PC-9 (cell line): ENCODE measurements at regions not wholly inside any gene's neighbourhood (a gene's known extent, or its start where the extent isn't known, plus 50 kb on each side); places are given as distances from the start of the nearest gene placed in this dataset.
"Not testable (repeated sequence)": the region's sequence is repeated elsewhere in the genome, so short reads cannot be mapped to it uniquely, and the experiment has no call there.

Experiments used
- CTCF ChIP-seq: fragments of 200-600 bp; sonication (generic); conservative IDR thresholded peaks from 2 replicates; pipeline ENCODE4 v1.6.1; 2017; ENCODE audit warnings: mixed run types, antibody characterized with exemption, mild to moderate bottlenecking, moderate library complexity
- EZH2 ChIP-seq: fragments of 200-600 bp; sonication (generic); IDR thresholded peaks from 2 replicates; pipeline ENCODE4 v1.8.0; 2017; ENCODE audit warnings: antibody characterized with exemption, low read depth

GRCh38 chr13:80691814-80692213 lies 350.9 kb upstream of the SPRY2 start:
- not testable (repeated sequence) for TF ChIP-seq EZH2, CTCF
